ENCODE measurements at regions not wholly inside any gene's neighbourhood (a gene's known extent, or its start where the extent isn't known, plus 50 kb on each side); places are given as distances from the start of the nearest gene placed in this dataset.
A peak's percentile ranks its signal among the peaks of the same experiment; 100 is the strongest.

- H2AFZ ChIP-seq (ENCODE audit: low read length): no peak overlapping the region
- DNase-seq (ENCODE audit: low spot score) (no peak), ATAC-seq (no peak), FAIRE-seq (no peak)
- H3K4me2 ChIP-seq (ENCODE audit: low read depth, low read length): no peak overlapping the region
- no peak overlapping the region for H3K9ac ChIP-seq (ENCODE audit: insufficient read depth, low read depth, low read length)
- ChIA-PET POLR2A (no interaction called here), CTCF (ENCODE audit: low intra/inter-chr PET ratio, low total read pairs) (no interaction called here)
- no peak overlapping the region for H3K27ac ChIP-seq (ENCODE audit: extremely low read length, insufficient read depth, low read length)
- H3K4me3 ChIP-seq (replicated peaks in 1 of 3; ENCODE audit: insufficient read depth in 1 of 3, low read depth in 2 of 3, low read length in 3 of 3): no peak overlapping the region
- no peaks in the 10 kb centered on the region for H3K79me2 ChIP-seq (ENCODE audit: insufficient read depth, low read length)
- intact Hi-C loops (cut with micrococcal nuclease; ENCODE audit: unreplicated experiment) (no loop called here), in situ Hi-C loops (cut with HindIII; ENCODE audit: extremely low pct_ligation_motif_present, low pct_unique_long_range_greater_than_20kb) (no loop called here)
- no peaks in the 10 kb centered on the region for H3K36me3 ChIP-seq (replicated peaks in 1 of 2; ENCODE audit: control insufficient read depth in 1 of 2, insufficient read depth in 2 of 2, low read length in 2 of 2)
- H3K4me1 ChIP-seq (ENCODE audit: insufficient read depth, low read length): no peaks in the 10 kb centered on the region
- no TSS peak for BruUV-seq (replicated peaks)
- no peaks in the 10 kb centered on the region for H3K9me3 ChIP-seq (ENCODE audit: low read length)
- 0% methylated on average over 3 of the region's 3 CpGs for WGBS (ENCODE audit: low lambda C conversion rate)
- H4K20me1 ChIP-seq (ENCODE audit: insufficient read depth, low read length): no peaks in the 10 kb centered on the region
- no peaks in the 10 kb centered on the region for H3K27me3 ChIP-seq (ENCODE audit: control insufficient read depth in 1 of 2, insufficient read depth in 2 of 2, low read length in 2 of 2)
- TF ChIP-seq MNT (IDR thresholded peaks at IDR 0.05) (peak; percentile 55), BCL6 (CRISPR knock-in tag; IDR thresholded peaks at IDR 0.05) (no peak), ARID3A (IDR thresholded peaks at IDR 0.05; ENCODE audit: low read depth, low read length) (no peak), HNF4G (IDR thresholded peaks at IDR 0.05; ENCODE audit: borderline replicate concordance, low read depth, low read length) (no peak), HNF4G (CRISPR knock-in tag; IDR thresholded peaks at IDR 0.05; ENCODE audit: borderline replicate concordance, low read depth) (no peak), SP2 (CRISPR knock-in tag; IDR thresholded peaks at IDR 0.05) (no peak), TBP (CRISPR knock-in tag; IDR thresholded peaks at IDR 0.05) (no peak), MTA3 (CRISPR knock-in tag; IDR thresholded peaks at IDR 0.05) (no peak), HBP1 (CRISPR knock-in tag; IDR thresholded peaks at IDR 0.05; ENCODE audit: low read depth) (no peak)
Measured at GRCh38 chr6:49339096-49339495, 124.0 kb downstream of the MMUT start.
